IPS-15b (cell line): ENCODE measurements at regions not wholly inside any gene's neighbourhood (a gene's known extent, or its start where the extent isn't known, plus 50 kb on each side); places are given as distances from the start of the nearest gene placed in this dataset.

ENCODE experiments used
- H3K27me3 ChIP-seq: one replicate; pipeline ENCODE4 v1.6.1; 2013; ENCODE audit warnings: low read length; ENCODE audit not compliant: control insufficient read depth, insufficient read depth
- H3K36me3 ChIP-seq: one replicate; pipeline ENCODE4 v1.6.1; 2013; ENCODE audit warnings: low read length; ENCODE audit not compliant: control insufficient read depth, insufficient read depth
- H3K4me1 ChIP-seq: one replicate; pipeline ENCODE4 v1.6.1; 2013; ENCODE audit warnings: mild to moderate bottlenecking, low read length; ENCODE audit not compliant: control insufficient read depth, insufficient read depth
- H3K4me3 ChIP-seq: one replicate; pipeline ENCODE4 v1.5.1; 2013; ENCODE audit warnings: low read depth, low read length
- H3K9ac ChIP-seq: one replicate; pipeline ENCODE4 v1.6.1; 2013; ENCODE audit warnings: low read depth, mild to moderate bottlenecking, low read length
- H3K9me3 ChIP-seq: one replicate; pipeline ENCODE4 v1.6.1; 2013; ENCODE audit warnings: mild to moderate bottlenecking, low read length; ENCODE audit not compliant: control insufficient read depth, insufficient read depth

- Histone ChIP-seq H3K9ac (no peak overlapping the region), H3K36me3 (no peaks in the 10 kb centered on the region), H3K4me1 (peaks cover 2% of the 10 kb centered on the region), H3K27me3 (no peaks in the 10 kb centered on the region), H3K9me3 (no peaks in the 10 kb centered on the region), H3K4me3 (no peak overlapping the region)
Measured at GRCh38 chr15:29433507-29434248, 164.1 kb upstream of the NSMCE3 start.

DNA sequence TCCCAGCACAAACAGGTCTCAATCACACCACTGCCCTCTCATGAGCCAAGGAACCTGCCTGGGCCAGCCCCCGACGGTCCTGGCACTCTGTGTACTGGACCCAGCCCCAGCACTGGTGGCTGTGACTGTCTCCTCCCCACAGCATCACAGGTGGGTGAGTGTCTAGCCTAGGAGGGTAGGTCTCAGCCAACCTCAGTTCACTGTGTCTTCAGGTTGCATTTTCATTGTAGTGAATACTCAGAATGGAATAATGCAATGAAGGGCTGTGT, 163.4 kb upstream of the NSMCE3 start:
- no peak overlapping the region for H3K4me3 ChIP-seq
- no peaks in the 10 kb centered on the region for H3K9me3 ChIP-seq
- H3K4me1 ChIP-seq = peaks cover 2% of the 10 kb centered on the region
- H3K36me3 ChIP-seq = no peaks in the 10 kb centered on the region
- H3K9ac ChIP-seq = no peak overlapping the region
- H3K27me3 ChIP-seq = no peaks in the 10 kb centered on the region

DNA sequence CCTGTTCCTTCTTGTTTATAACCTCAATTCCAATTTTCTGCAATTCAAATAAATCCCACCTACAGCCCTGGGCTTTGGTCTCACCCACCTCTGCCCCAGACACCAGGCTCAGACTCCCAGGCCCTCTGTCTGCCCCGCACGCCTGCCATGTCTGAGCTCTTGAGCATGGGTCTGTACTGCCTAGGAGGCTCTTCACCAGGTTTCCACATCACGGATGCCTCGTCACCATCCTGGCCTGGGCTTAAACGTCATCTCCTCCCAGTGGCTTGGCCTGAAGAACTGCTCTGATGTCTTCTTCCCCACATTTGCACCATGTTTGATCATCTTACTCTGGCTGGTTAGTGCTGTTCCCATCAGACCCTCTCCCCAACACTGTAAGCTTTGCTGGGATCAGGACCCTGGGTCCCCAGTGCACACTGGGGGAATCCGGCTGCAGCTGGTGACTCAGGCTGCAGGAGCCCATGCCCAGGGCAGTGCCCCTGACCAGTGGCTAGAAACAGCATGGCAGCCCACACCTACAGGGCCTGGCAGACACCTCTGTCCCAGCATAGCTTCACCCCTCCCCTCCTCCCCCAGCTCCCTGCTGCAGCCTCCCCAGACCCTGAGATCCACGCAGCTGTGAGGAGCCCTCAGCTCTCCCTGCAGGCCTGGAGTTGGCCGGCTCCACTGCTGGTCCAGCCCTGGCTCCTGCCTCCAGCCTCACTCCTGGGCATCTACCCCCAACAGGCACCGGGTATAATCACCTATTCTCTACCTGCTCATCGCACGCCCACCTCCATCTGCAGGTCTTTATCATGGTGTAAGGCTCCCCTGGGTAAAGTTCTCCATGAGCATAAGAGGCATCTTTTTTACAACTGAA, 162.8 kb upstream of the NSMCE3 start:
- no peaks in the 10 kb centered on the region for H3K36me3 ChIP-seq
- H3K4me3 ChIP-seq = no peak overlapping the region
- no peaks in the 10 kb centered on the region for H3K27me3 ChIP-seq
- H3K4me1 ChIP-seq = peaks cover 2% of the 10 kb centered on the region
- no peaks in the 10 kb centered on the region for H3K9me3 ChIP-seq
- H3K9ac ChIP-seq = no peak overlapping the region

GRCh38 chr15:29430831-29431230, 161.2 kb upstream of the NSMCE3 start:
- H3K27me3 ChIP-seq = no peaks in the 10 kb centered on the region
- H3K9ac ChIP-seq = no peak overlapping the region
- no peaks in the 10 kb centered on the region for H3K36me3 ChIP-seq
- H3K4me3 ChIP-seq = no peak overlapping the region
- H3K4me1 ChIP-seq = peaks cover 2% of the 10 kb centered on the region
- no peaks in the 10 kb centered on the region for H3K9me3 ChIP-seq

- Histone ChIP-seq H3K36me3 (no peaks in the 10 kb centered on the region), H3K9me3 (no peaks in the 10 kb centered on the region), H3K4me1 (peaks cover under 1% of the 10 kb centered on the region), H3K9ac (no peak overlapping the region), H3K4me3 (no peak overlapping the region), H3K27me3 (no peaks in the 10 kb centered on the region)
Measured at GRCh38 chr15:29430124-29430523, 160.5 kb upstream of the NSMCE3 start.

- Histone ChIP-seq H3K36me3 (no peaks in the 10 kb centered on the region), H3K9ac (no peak overlapping the region), H3K27me3 (no peaks in the 10 kb centered on the region), H3K9me3 (no peaks in the 10 kb centered on the region), H3K4me3 (no peak overlapping the region), H3K4me1 (no peaks in the 10 kb centered on the region)
Measured at GRCh38 chr15:29429584-29429983, 160.0 kb upstream of the NSMCE3 start.

DNA sequence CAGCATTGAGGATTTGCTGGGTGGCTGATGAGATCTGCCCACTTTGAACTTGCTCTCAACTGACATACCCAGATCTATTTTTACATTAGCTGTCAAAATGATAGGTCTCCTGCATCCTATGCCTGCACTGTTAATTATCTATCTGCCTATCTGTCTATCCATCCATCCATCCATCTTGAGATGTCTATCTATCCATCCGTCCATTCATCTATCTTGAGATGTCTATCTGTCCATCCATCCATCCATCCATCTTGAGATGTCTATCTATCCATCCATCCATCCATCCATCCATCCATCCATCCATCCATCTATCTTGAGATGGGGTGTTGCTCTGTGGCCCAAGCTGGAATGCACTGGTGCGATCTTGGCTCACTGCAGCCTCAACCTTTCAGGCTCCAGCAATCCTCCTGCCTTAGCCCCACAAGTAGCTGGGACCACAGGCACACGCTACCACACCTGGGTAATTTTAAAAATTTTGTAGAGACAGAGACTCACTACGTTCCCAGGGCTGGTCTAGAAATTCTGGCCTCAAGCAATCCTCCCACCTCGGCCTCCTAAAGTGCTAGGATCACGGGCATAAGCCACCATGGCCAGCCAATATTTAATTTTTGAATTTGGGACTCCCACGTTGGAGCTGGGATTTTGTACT, 159.4 kb upstream of the NSMCE3 start:
- Histone ChIP-seq H3K27me3 (no peaks in the 10 kb centered on the region), H3K9ac (no peak overlapping the region), H3K4me3 (no peak overlapping the region), H3K9me3 (no peaks in the 10 kb centered on the region), H3K4me1 (no peaks in the 10 kb centered on the region), H3K36me3 (no peaks in the 10 kb centered on the region)

DNA sequence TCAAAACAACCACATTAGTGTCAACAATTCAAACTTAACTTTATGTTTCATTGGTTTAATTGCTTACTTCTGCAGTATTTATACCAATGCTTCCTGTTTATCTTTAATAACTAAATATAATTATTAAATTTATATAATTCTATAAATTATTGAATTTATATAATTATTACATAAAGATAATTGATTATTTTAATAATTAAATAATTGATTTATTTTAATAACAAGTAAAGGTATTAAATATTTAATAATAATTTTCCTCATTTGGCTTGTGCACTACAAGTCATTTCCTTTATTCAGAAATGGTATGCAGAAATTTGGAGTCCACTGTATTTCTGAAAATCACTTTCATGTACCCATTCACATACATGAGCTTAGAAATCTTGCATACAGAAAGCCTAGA, 156.2 kb upstream of the NSMCE3 start:
- no peaks in the 10 kb centered on the region for H3K27me3 ChIP-seq
- no peaks in the 10 kb centered on the region for H3K36me3 ChIP-seq
- H3K4me1 ChIP-seq = no peaks in the 10 kb centered on the region

GRCh38 chr15:29424118-29424517, 154.5 kb upstream of the NSMCE3 start:
- Histone ChIP-seq H3K36me3 (no peaks in the 10 kb centered on the region), H3K9me3 (no peaks in the 10 kb centered on the region), H3K9ac (no peak overlapping the region), H3K4me1 (no peaks in the 10 kb centered on the region), H3K4me3 (no peak overlapping the region), H3K27me3 (no peaks in the 10 kb centered on the region)

More for the DNA sequence above, 156.2 kb upstream of the NSMCE3 start:
- H3K9ac ChIP-seq = no peak overlapping the region
- H3K4me3 ChIP-seq = no peak overlapping the region
- no peaks in the 10 kb centered on the region for H3K9me3 ChIP-seq

GRCh38 chr15:29422606-29423005, 153.0 kb upstream of the NSMCE3 start:
- Histone ChIP-seq H3K9ac (no peak overlapping the region), H3K27me3 (no peaks in the 10 kb centered on the region), H3K36me3 (no peaks in the 10 kb centered on the region), H3K4me3 (no peak overlapping the region), H3K4me1 (no peaks in the 10 kb centered on the region), H3K9me3 (no peaks in the 10 kb centered on the region)

GRCh38 chr15:29420188-29420587, 150.6 kb upstream of the NSMCE3 start:
- no peaks in the 10 kb centered on the region for H3K4me1 ChIP-seq

DNA sequence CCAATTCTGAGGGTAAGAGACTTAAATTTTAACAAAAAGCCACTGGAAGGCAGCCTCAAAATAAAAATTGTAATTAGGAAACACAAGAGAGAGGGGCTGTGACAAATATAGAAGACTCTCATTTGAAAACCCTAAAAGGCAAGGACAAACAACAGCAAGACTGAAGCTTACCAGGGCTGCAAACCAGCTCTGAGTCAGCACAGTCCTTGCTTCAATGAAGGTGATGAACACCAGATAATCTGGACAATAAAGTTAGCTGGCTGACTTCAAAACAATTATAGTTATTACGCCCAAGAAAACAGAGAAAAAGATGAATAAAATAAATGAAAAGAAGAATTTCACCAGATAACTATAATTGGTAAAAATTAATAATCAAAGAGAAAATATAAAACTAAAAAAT, 149.3 kb upstream of the NSMCE3 start:
- Histone ChIP-seq H3K9ac (no peak overlapping the region), H3K4me1 (no peaks in the 10 kb centered on the region), H3K27me3 (no peaks in the 10 kb centered on the region), H3K36me3 (no peaks in the 10 kb centered on the region), H3K4me3 (no peak overlapping the region), H3K9me3 (no peaks in the 10 kb centered on the region)

More at GRCh38 chr15:29420188-29420587, 150.6 kb upstream of the NSMCE3 start:
- no peaks in the 10 kb centered on the region for H3K9me3 ChIP-seq
- H3K9ac ChIP-seq = no peak overlapping the region
- H3K4me3 ChIP-seq = no peak overlapping the region
- no peaks in the 10 kb centered on the region for H3K27me3 ChIP-seq
- H3K36me3 ChIP-seq = no peaks in the 10 kb centered on the region
